OCI-LY7 (cell line): ENCODE measurements at regions not wholly inside any gene's neighbourhood (a gene's known extent, or its start where the extent isn't known, plus 50 kb on each side); places are given as distances from the start of the nearest gene placed in this dataset.

Source experiments
- EZH2phosphoT487 ChIP-seq: fragments of 200-600 bp; sonication (generic); IDR thresholded peaks from 2 replicates; pipeline ENCODE4 v1.6.1; 2018; ENCODE audit warnings: low read depth, borderline replicate concordance, mild to moderate bottlenecking, mixed run types, antibody characterized with exemption, low read length, moderate library complexity, mixed read lengths
- TF ChIP-seq, protein P1 (sequence below): fragments of 200-600 bp; sonication (generic); conservative IDR thresholded peaks from 2 replicates; pipeline ENCODE4 v1.5.1; 2014; ENCODE audit warnings: mild to moderate bottlenecking, antibody characterized with exemption, low read length, moderate library complexity, mixed read lengths

DNA sequence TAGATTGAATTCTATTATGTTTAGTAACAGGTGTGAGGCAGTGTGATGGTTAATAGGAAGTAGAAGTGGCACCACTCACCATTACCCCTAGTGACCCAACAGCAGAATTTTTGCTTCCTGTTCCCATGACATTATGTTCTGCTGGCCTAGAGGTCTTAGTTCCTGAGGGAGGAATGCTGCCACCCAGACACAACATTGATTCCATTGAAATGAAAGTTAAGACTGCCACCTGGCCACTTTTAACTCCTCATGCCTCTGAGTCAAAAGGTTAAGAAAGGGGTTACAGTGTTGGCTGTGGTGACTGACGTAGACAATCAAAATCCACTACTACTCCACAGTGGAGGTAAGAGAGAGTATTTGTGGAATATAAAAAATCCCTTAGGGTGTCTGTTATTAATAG, 218.9 kb upstream of the NMUR2 start:
- TF ChIP-seq, protein P1, sequence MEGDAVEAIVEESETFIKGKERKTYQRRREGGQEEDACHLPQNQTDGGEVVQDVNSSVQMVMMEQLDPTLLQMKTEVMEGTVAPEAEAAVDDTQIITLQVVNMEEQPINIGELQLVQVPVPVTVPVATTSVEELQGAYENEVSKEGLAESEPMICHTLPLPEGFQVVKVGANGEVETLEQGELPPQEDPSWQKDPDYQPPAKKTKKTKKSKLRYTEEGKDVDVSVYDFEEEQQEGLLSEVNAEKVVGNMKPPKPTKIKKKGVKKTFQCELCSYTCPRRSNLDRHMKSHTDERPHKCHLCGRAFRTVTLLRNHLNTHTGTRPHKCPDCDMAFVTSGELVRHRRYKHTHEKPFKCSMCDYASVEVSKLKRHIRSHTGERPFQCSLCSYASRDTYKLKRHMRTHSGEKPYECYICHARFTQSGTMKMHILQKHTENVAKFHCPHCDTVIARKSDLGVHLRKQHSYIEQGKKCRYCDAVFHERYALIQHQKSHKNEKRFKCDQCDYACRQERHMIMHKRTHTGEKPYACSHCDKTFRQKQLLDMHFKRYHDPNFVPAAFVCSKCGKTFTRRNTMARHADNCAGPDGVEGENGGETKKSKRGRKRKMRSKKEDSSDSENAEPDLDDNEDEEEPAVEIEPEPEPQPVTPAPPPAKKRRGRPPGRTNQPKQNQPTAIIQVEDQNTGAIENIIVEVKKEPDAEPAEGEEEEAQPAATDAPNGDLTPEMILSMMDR: no peak
- TF ChIP-seq EZH2phosphoT487: no peak
